Neural progenitor cell (in vitro differentiated cells): ENCODE measurements at regions not wholly inside any gene's neighbourhood (a gene's known extent, or its start where the extent isn't known, plus 50 kb on each side); places are given as distances from the start of the nearest gene placed in this dataset.

Source experiments
- CTCF ChIP-seq: fragments of 200-600 bp; sonication (generic); IDR thresholded peaks from 2 replicates; pipeline ENCODE4 v1.5.1; 2017; ENCODE audit warnings: antibody characterized with exemption, mild to moderate bottlenecking
- EZH2 ChIP-seq: fragments of 200-600 bp; sonication (generic); IDR thresholded peaks from 2 replicates; pipeline ENCODE4 v1.6.1; 2017; ENCODE audit warnings: antibody characterized with exemption, mild to moderate bottlenecking, moderate library complexity

- no peak for TF ChIP-seq CTCF
- no peak for TF ChIP-seq EZH2
These were observed 181.5 kb downstream of the IRS2 start for GRCh38 chr13:109604894-109605293.
